Left ventricle myocardium inferior (tissue), 1 donor: ENCODE measurements at regions not wholly inside any gene's neighbourhood (a gene's known extent, or its start where the extent isn't known, plus 50 kb on each side); places are given as distances from the start of the nearest gene placed in this dataset.

Experiments used
- DNase-seq: peaks from one replicate; pipeline ENCODE4 v3.0.0-alpha.2; 2020
- H3K27ac ChIP-seq: fragments of 200-600 bp; replicated peaks from 2 replicates; pipeline ENCODE4 v1.8.0; 2021
- H3K27me3 ChIP-seq: fragments of 200-600 bp; 2 replicates; pipeline ENCODE4 v1.8.0; 2021; ENCODE audit warnings: low read depth
- H3K36me3 ChIP-seq: fragments of 200-600 bp; 2 replicates; pipeline ENCODE4 v1.8.0; 2021
- H3K4me1 ChIP-seq: fragments of 200-600 bp; 2 replicates; pipeline ENCODE4 v1.8.0; 2021
- H3K4me3 ChIP-seq: fragments of 200-600 bp; 2 replicates; pipeline ENCODE4 v1.8.0; 2021; ENCODE audit warnings: mild to moderate bottlenecking, moderate library complexity
- H3K9me3 ChIP-seq: fragments of 200-600 bp; replicated peaks from 2 replicates; pipeline ENCODE4 v1.8.0; 2021
- CTCF ChIP-seq: fragments of 200-600 bp; IDR thresholded peaks from 2 replicates; pipeline ENCODE4 v1.8.0; 2021; ENCODE audit warnings: antibody characterized with exemption, mild to moderate bottlenecking, borderline replicate concordance
- intact Hi-C: fragments of 100-400 bp; cut with micrococcal nuclease; formaldehyde crosslinking; loops from one replicate; pipeline ENCODE4 v1.11.0; 2022
- donor health status: DM: no; HTN: yes; CAD: no; lungs with severe emphysema.

GRCh38 chr13:40145139-40145538 is 489.7 kb downstream of the COG6 start:
- peaks cover 26% of the 10 kb centered on the region for H3K4me1 ChIP-seq
- H3K4me3 ChIP-seq: no peak overlapping the region
- no peaks in the 10 kb centered on the region for H3K36me3 ChIP-seq
- no peaks in the 10 kb centered on the region for H3K9me3 ChIP-seq
- no peak for DNase-seq
- no peaks in the 10 kb centered on the region for H3K27me3 ChIP-seq
- intact Hi-C loops: no loop called here
- TF ChIP-seq CTCF: no peak
- no peak overlapping the region for H3K27ac ChIP-seq

- Histone ChIP-seq H3K4me3 (no peak overlapping the region), H3K9me3 (no peaks in the 10 kb centered on the region), H3K36me3 (no peaks in the 10 kb centered on the region), H3K27me3 (no peaks in the 10 kb centered on the region), H3K27ac (no peak overlapping the region), H3K4me1 (peaks cover 29% of the 10 kb centered on the region)
- no peak for DNase-seq
- intact Hi-C loops: no loop called here
- TF ChIP-seq CTCF: no peak
These were observed 490.6 kb downstream of the COG6 start for GRCh38 chr13:40146063-40146462.

GRCh38 chr13:40146611-40147117 is 491.2 kb downstream of the COG6 start:
- no peak for TF ChIP-seq CTCF
- Histone ChIP-seq H3K4me1 (peaks cover 29% of the 10 kb centered on the region), H3K9me3 (no peaks in the 10 kb centered on the region), H3K27ac (no peak overlapping the region), H3K4me3 (no peak overlapping the region), H3K27me3 (no peaks in the 10 kb centered on the region), H3K36me3 (no peaks in the 10 kb centered on the region)
- no peak for DNase-seq
- intact Hi-C loops: no loop called here

- no peaks in the 10 kb centered on the region for H3K36me3 ChIP-seq
- no peaks in the 10 kb centered on the region for H3K27me3 ChIP-seq
- no peak for TF ChIP-seq CTCF
- no peaks in the 10 kb centered on the region for H3K9me3 ChIP-seq
- H3K4me3 ChIP-seq: no peak overlapping the region
- H3K4me1 ChIP-seq: peaks cover 35% of the 10 kb centered on the region
- H3K27ac ChIP-seq: no peak overlapping the region
- DNase-seq: no peak
- intact Hi-C loops: no loop called here
These were observed 492.6 kb downstream of the COG6 start for GRCh38 chr13:40148101-40148500.

- no peaks in the 10 kb centered on the region for H3K9me3 ChIP-seq
- peaks cover 35% of the 10 kb centered on the region for H3K4me1 ChIP-seq
- peak overlapping the region; percentile 64 for H3K27ac ChIP-seq
- no peak overlapping the region for H3K4me3 ChIP-seq
- no peak for TF ChIP-seq CTCF
- H3K36me3 ChIP-seq: no peaks in the 10 kb centered on the region
- no peaks in the 10 kb centered on the region for H3K27me3 ChIP-seq
- DNase-seq: no peak
- intact Hi-C loops: no loop called here
These were observed 493.3 kb downstream of the COG6 start for GRCh38 chr13:40148742-40149141.
